GM23338 (cell line): ENCODE measurements at regions not wholly inside any gene's neighbourhood (a gene's known extent, or its start where the extent isn't known, plus 50 kb on each side); places are given as distances from the start of the nearest gene placed in this dataset. TPM values are rescaled to one million over a fixed set of nuclear protein-coding genes. Genes with fewer than 3 reads are reported as not detected.

ENCODE experiments used
- CREB1 ChIP-seq: fragments of 250-450 bp; sonication (Bioruptor Pico); IDR thresholded peaks from 2 replicates; pipeline ENCODE4 v1.5.0; 2020; ENCODE audit warnings: low read depth, mild to moderate bottlenecking, moderate library complexity
- EZH2phosphoT487 ChIP-seq: fragments of 200-600 bp; sonication (generic); IDR thresholded peaks from one replicate; pipeline ENCODE4 v1.8.1; 2018; ENCODE audit warnings: antibody characterized with exemption; ENCODE audit not compliant: unreplicated experiment
- JUNB ChIP-seq: IDR thresholded peaks from one replicate; pipeline ENCODE4 v1.6.1; 2016; ENCODE audit warnings: antibody characterized with exemption; ENCODE audit not compliant: unreplicated experiment
- NANOG ChIP-seq: IDR thresholded peaks from 2 replicates; pipeline ENCODE4 v1.6.1; 2016; ENCODE audit warnings: antibody characterized with exemption, borderline replicate concordance
- small RNA-seq: library from RNA; depleted of rRNA; stranded (forward); fragments of <200 nt; gene quantifications from one replicate; pipeline ENCODE3, GENCODE V24; 2014; ENCODE audit warnings: low replicate concordance
- TF ChIP-seq, protein P1 (sequence below): IDR thresholded peaks from one replicate; pipeline ENCODE4 v1.6.1; 2018; ENCODE audit warnings: antibody characterized with exemption; ENCODE audit not compliant: unreplicated experiment

DNA sequence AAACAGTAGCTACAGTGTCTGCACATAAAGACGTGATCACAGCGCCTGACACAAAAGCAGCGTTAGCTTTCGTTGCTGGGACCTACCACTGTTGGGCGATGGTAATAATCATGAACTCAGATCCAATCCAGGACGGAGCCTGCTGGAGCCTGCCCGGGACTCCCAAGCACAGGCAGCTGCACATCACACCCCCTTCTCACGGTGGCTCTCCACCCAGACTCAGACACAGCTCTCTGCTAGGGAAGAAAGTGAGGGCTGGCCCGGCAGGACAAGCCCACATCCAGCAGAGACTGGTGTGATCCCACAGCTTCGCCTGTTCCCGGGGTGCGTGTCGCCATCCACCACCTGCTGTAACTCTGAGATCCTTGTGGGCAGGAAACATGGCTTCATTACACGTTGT, 49.9 kb upstream of the FOXN3 start (continued):
- no peak for TF ChIP-seq EZH2phosphoT487
- TF ChIP-seq JUNB, result no peak
- no peak for TF ChIP-seq NANOG
- TF ChIP-seq CREB1 (CRISPR knock-in tag), result no peak
- TF ChIP-seq, protein P1, sequence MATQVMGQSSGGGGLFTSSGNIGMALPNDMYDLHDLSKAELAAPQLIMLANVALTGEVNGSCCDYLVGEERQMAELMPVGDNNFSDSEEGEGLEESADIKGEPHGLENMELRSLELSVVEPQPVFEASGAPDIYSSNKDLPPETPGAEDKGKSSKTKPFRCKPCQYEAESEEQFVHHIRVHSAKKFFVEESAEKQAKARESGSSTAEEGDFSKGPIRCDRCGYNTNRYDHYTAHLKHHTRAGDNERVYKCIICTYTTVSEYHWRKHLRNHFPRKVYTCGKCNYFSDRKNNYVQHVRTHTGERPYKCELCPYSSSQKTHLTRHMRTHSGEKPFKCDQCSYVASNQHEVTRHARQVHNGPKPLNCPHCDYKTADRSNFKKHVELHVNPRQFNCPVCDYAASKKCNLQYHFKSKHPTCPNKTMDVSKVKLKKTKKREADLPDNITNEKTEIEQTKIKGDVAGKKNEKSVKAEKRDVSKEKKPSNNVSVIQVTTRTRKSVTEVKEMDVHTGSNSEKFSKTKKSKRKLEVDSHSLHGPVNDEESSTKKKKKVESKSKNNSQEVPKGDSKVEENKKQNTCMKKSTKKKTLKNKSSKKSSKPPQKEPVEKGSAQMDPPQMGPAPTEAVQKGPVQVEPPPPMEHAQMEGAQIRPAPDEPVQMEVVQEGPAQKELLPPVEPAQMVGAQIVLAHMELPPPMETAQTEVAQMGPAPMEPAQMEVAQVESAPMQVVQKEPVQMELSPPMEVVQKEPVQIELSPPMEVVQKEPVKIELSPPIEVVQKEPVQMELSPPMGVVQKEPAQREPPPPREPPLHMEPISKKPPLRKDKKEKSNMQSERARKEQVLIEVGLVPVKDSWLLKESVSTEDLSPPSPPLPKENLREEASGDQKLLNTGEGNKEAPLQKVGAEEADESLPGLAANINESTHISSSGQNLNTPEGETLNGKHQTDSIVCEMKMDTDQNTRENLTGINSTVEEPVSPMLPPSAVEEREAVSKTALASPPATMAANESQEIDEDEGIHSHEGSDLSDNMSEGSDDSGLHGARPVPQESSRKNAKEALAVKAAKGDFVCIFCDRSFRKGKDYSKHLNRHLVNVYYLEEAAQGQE, result no peak

Small RNA genes lying in the stretch of these regions (small RNA-seq; reads per million reads assigned to genes)
- gene RF00019 (not detected), gene RN7SKP107 (not detected)
